Hematopoietic multipotent progenitor cell (in vitro differentiated cells): ENCODE measurements at regions not wholly inside any gene's neighbourhood (a gene's known extent, or its start where the extent isn't known, plus 50 kb on each side); places are given as distances from the start of the nearest gene placed in this dataset. TPM values are rescaled to one million over a fixed set of nuclear protein-coding genes. Genes with fewer than 3 reads are reported as not detected.

Source experiments
- DNase-seq, 3 donors: peaks; one replicate each; pipeline ENCODE4 v3.0.0-alpha.2; 2011 to 2015; ENCODE audit warnings: low read depth in 2 of 3, low spot score in 2 of 3
- small RNA-seq: library from RNA; depleted of rRNA; stranded (forward); fragments of <200 nt; gene quantifications from one replicate; pipeline ENCODE3, GENCODE V24; 2012

GRCh38 chr12:128205145-128205544 lies 61.8 kb upstream of the TMEM132C start:
- DNase-seq: no peak

DNA sequence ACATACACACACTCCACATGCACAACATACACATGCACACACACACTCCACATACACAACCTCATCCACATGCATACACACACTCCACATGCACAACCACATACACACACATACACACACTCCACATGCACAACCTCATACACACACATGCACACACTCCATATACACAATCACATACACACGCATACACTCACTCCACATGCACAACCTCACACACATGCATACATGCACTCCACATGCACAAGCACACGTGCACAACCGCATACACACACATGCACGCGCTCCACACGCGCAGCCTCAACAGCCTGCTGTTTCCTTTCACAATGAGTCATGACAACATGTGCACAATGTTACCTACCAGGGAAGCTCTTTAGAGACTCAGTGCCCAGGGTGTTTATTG lies 61.2 kb upstream of the TMEM132C start:
- DNase-seq: no peak

Small RNA genes in the stretch of these regions (small RNA-seq; reads per million reads assigned to genes)
- gene AC006065.2 (not detected), gene AC073913.2 (not detected), gene HSPE1P20 (not detected), gene RF00019 (not detected), gene RNU1-104P (not detected)
